SH-SY5Y (cell line): ENCODE measurements at regions not wholly inside any gene's neighbourhood (a gene's known extent, or its start where the extent isn't known, plus 50 kb on each side); places are given as distances from the start of the nearest gene placed in this dataset.

Experiments
- GATA2 ChIP-seq: IDR thresholded peaks from 2 replicates; pipeline ENCODE4 v1.6.1; 2011; ENCODE audit warnings: mild to moderate bottlenecking, low read depth, low read length
- GATA3 ChIP-seq: IDR thresholded peaks from 2 replicates; pipeline ENCODE4 v1.6.1; 2011; ENCODE audit warnings: low read depth, mild to moderate bottlenecking, low read length, moderate library complexity

DNA sequence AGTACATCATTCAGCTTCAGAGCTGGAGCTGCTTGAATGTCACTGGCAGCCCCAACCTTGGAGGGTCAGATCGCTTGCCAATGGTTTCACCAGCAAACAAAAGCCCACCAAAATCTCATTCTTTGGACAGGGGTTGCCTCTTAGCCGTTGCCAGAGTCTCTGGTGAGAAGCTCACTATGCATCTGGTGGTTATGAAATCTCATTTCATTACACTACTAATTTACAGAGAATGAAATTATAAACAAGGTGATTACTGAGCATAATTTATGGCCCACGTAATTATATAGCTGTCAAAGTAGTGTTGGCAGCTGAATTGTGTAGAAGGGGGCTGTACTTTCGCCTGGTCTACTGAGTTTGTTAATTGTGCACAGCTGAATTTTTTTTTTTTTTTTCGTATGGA is 688.9 kb upstream of the KIF2B start:
- TF ChIP-seq GATA3 = no peak
- TF ChIP-seq GATA2 = no peak
